ENCODE measurements at regions not wholly inside any gene's neighbourhood (a gene's known extent, or its start where the extent isn't known, plus 50 kb on each side); places are given as distances from the start of the nearest gene placed in this dataset.

DNA sequence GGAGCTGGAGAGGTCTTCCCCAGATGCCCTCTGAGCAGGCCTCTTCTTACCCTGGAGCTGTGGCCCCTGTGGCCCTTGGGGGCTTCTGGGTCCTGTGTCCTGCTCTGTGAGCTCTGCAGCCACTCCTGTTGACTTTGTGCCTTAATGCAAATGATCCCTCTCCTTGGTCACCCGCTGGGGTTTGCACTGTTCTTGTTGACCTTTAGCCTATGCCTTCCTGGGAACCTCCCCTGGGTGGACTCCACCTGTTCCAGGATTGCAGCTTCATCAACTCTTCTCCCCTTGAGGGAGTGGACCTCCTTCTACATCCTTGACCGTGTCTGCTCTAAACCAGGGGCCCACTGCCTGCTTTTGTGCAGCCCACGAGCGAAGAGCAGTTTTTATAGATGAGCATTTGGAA lies 58.6 kb upstream of the CTBP2 start:
- POLR2A ChIA-PET, result no interaction called here
- WGBS (ENCODE audit: low lambda C conversion rate), result 60% methylated on average over 4 of the region's 4 CpGs

DNA sequence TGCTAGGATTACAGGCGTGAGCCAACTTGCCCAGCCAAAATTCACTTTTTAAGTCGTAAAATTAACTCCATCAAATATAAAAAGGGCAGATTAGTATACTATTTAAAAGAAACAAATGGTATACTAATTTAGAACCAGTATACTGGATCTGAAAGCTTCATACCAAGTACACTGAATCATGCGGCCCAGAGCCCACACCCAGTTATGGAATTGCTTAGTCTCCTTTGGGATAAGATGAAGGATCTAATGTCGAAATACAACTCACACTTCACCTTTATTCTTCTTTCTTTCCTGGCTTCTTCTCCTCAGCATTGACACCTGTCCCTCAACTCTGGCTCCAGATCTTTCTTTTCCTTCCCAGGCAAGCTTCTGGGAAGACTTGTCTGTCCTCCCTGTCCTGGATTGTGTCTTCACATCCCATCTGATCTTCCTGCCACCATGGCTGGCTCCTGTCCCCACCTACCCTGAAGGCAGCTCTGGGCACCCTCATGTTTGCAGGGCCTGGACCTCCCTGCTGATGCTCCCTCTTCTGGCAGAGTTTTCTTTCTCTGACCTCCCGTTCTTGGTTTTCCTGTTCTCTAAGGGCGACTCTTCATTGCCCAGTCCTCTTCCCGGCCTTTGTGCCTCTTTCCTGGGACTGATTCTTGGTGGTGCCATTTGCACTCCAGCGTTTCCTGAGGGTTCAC lies 57.8 kb upstream of the CTBP2 start:
- 57% methylated on average over 8 of the region's 8 CpGs for WGBS (ENCODE audit: low lambda C conversion rate)
- POLR2A ChIA-PET, result no interaction called here
- Histone ChIP-seq H3K9ac (no peak overlapping the region), H3K9me2 (no peaks in the 10 kb centered on the region), H3K9me3 (no peaks in the 10 kb centered on the region), H4K20me1 (ENCODE audit: insufficient read depth) (no peaks in the 10 kb centered on the region), H3K79me2 (ENCODE audit: insufficient read depth) (no peaks in the 10 kb centered on the region), H2AFZ (ENCODE audit: low read depth) (no peak overlapping the region), H3K36me3 (replicated peaks in 1 of 2; ENCODE audit: control insufficient read depth in 1 of 2, insufficient read depth in 2 of 2, low read length in 1 of 2) (no peaks in the 10 kb centered on the region), H3K4me2 (no peak overlapping the region), H3K4me1 (ENCODE audit: control insufficient read depth in 1 of 2, insufficient read depth in 2 of 2, low read depth in 1 of 2, low read length in 1 of 2) (no peaks in the 10 kb centered on the region), H3K4me3 (ENCODE audit: low read depth in 2 of 2, low read length in 1 of 2) (no peak overlapping the region), H3F3A (replicated peaks; ENCODE audit: insufficient read depth) (no peaks in the 10 kb centered on the region), H3K27ac (ENCODE audit: low read depth in 2 of 2, low read length in 1 of 2) (no peak overlapping the region), H3K27me3 (ENCODE audit: insufficient read depth) (no peaks in the 10 kb centered on the region; the same call in 1 of the 2 replicates)
- CTCF ChIA-PET, result interaction anchor here (1.5 kb wide), 1 partner anchor 125 kb away, joined by 3 read pairs; no protein-coding TSS in a partner anchor
- no peak for DNase-seq
- TF ChIP-seq SIN3A (IDR thresholded peaks at IDR 0.05; ENCODE audit: borderline replicate concordance, low read depth, low read length) (no peak), NRF1 (IDR thresholded peaks at IDR 0.05; ENCODE audit: low read depth, low read length) (no peak), YY1 (IDR thresholded peaks at IDR 0.05; ENCODE audit: low read depth) (no peak)
- TF ChIP-seq, protein P1, sequence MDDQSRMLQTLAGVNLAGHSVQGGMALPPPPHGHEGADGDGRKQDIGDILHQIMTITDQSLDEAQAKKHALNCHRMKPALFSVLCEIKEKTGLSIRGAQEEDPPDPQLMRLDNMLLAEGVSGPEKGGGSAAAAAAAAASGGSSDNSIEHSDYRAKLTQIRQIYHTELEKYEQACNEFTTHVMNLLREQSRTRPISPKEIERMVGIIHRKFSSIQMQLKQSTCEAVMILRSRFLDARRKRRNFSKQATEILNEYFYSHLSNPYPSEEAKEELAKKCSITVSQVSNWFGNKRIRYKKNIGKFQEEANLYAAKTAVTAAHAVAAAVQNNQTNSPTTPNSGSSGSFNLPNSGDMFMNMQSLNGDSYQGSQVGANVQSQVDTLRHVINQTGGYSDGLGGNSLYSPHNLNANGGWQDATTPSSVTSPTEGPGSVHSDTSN (IDR thresholded peaks at IDR 0.05), result no peak

More for the DNA sequence above, 58.6 kb upstream of the CTBP2 start:
- H2AFZ ChIP-seq (ENCODE audit: low read depth), result no peak overlapping the region
- DNase-seq, result no peak
- H4K20me1 ChIP-seq (ENCODE audit: insufficient read depth), result no peaks in the 10 kb centered on the region
- CTCF ChIA-PET, result no interaction called here
- no peaks in the 10 kb centered on the region for H3K36me3 ChIP-seq (replicated peaks in 1 of 2; ENCODE audit: control insufficient read depth in 1 of 2, insufficient read depth in 2 of 2, low read length in 1 of 2)
- no peaks in the 10 kb centered on the region for H3K4me1 ChIP-seq (ENCODE audit: control insufficient read depth in 1 of 2, insufficient read depth in 2 of 2, low read depth in 1 of 2, low read length in 1 of 2)
- H3F3A ChIP-seq (replicated peaks; ENCODE audit: insufficient read depth), result no peaks in the 10 kb centered on the region
- no peaks in the 10 kb centered on the region for H3K9me3 ChIP-seq
- H3K27me3 ChIP-seq (ENCODE audit: insufficient read depth), result no peaks in the 10 kb centered on the region; the same call in 1 of the 2 replicates
- H3K9me2 ChIP-seq, result no peaks in the 10 kb centered on the region
- H3K4me2 ChIP-seq, result no peak overlapping the region
- no peaks in the 10 kb centered on the region for H3K79me2 ChIP-seq (ENCODE audit: insufficient read depth)
- H3K27ac ChIP-seq (ENCODE audit: low read depth in 2 of 2, low read length in 1 of 2), result no peak overlapping the region
- TF ChIP-seq MXI1 (IDR thresholded peaks at IDR 0.05; ENCODE audit: low read depth, low read length), result no peak
- TF ChIP-seq, protein P2, sequence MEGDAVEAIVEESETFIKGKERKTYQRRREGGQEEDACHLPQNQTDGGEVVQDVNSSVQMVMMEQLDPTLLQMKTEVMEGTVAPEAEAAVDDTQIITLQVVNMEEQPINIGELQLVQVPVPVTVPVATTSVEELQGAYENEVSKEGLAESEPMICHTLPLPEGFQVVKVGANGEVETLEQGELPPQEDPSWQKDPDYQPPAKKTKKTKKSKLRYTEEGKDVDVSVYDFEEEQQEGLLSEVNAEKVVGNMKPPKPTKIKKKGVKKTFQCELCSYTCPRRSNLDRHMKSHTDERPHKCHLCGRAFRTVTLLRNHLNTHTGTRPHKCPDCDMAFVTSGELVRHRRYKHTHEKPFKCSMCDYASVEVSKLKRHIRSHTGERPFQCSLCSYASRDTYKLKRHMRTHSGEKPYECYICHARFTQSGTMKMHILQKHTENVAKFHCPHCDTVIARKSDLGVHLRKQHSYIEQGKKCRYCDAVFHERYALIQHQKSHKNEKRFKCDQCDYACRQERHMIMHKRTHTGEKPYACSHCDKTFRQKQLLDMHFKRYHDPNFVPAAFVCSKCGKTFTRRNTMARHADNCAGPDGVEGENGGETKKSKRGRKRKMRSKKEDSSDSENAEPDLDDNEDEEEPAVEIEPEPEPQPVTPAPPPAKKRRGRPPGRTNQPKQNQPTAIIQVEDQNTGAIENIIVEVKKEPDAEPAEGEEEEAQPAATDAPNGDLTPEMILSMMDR (IDR thresholded peaks at IDR 0.05), result no peak
- no peak for TF ChIP-seq SMC3 (IDR thresholded peaks at IDR 0.05; ENCODE audit: low read depth, low read length)
- no peak overlapping the region for H3K4me3 ChIP-seq (ENCODE audit: low read depth in 2 of 2, low read length in 1 of 2)
- H3K9ac ChIP-seq, result no peak overlapping the region

DNA sequence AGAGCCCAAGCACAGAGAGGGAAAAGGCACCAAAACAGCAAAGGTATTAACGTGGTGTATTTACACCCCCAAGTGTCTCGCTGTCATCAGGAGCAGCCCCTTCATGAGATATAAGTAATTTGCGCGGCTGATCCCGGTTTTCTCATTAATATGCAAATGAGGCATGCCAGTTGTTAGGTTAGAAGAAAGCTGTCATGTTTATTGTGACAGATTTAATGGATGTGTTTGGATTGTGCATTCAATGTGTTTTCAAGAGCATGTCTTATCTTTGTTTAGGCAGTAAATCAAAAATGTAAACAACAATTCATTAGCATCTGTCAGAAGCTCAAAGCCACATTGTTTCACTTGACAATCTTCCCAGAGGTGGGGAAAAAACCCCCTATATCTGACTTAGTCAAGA lies 56.5 kb upstream of the CTBP2 start:
- WGBS (ENCODE audit: low lambda C conversion rate), result 59% methylated on average over 5 of the region's 5 CpGs
- Histone ChIP-seq H3K9me3 (no peaks in the 10 kb centered on the region), H2AFZ (ENCODE audit: low read depth) (no peak overlapping the region), H3K79me2 (ENCODE audit: insufficient read depth) (no peaks in the 10 kb centered on the region), H3K27me3 (ENCODE audit: insufficient read depth) (no peaks in the 10 kb centered on the region; the same call in 1 of the 2 replicates), H3K9me2 (no peaks in the 10 kb centered on the region), H3K4me3 (ENCODE audit: low read depth in 2 of 2, low read length in 1 of 2) (no peak overlapping the region), H4K20me1 (ENCODE audit: insufficient read depth) (no peaks in the 10 kb centered on the region), H3K36me3 (replicated peaks in 1 of 2; ENCODE audit: control insufficient read depth in 1 of 2, insufficient read depth in 2 of 2, low read length in 1 of 2) (no peaks in the 10 kb centered on the region), H3K9ac (no peak overlapping the region), H3K4me2 (no peak overlapping the region), H3K4me1 (ENCODE audit: control insufficient read depth in 1 of 2, insufficient read depth in 2 of 2, low read depth in 1 of 2, low read length in 1 of 2) (no peaks in the 10 kb centered on the region), H3F3A (replicated peaks; ENCODE audit: insufficient read depth) (no peaks in the 10 kb centered on the region), H3K27ac (ENCODE audit: low read depth in 2 of 2, low read length in 1 of 2) (no peak overlapping the region)
- DNase-seq, result no peak
- ChIA-PET POLR2A (no interaction called here), CTCF (interaction anchor here (0.7 to 1.5 kb wide), 2 partner anchors 127 to 294 kb away, joined by 3 read pairs; no protein-coding TSS in a partner anchor)
- TF ChIP-seq MXI1 (IDR thresholded peaks at IDR 0.05; ENCODE audit: low read depth, low read length), result no peak
- TF ChIP-seq FOXJ3 (CRISPR knock-in tag; IDR thresholded peaks at IDR 0.05), result no peak
- TF ChIP-seq, protein P3, sequence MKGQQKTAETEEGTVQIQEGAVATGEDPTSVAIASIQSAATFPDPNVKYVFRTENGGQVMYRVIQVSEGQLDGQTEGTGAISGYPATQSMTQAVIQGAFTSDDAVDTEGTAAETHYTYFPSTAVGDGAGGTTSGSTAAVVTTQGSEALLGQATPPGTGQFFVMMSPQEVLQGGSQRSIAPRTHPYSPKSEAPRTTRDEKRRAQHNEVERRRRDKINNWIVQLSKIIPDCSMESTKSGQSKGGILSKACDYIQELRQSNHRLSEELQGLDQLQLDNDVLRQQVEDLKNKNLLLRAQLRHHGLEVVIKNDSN (IDR thresholded peaks at IDR 0.05; ENCODE audit: borderline replicate concordance, low read depth), result no peak
- TF ChIP-seq TEAD4 (IDR thresholded peaks at IDR 0.05; ENCODE audit: borderline replicate concordance, insufficient read depth), result no peak
- TF ChIP-seq MEF2A (IDR thresholded peaks at IDR 0.05; ENCODE audit: borderline replicate concordance, low read depth), result no peak

All from SK-N-SH (cell line).